ENCODE measurements at regions not wholly inside any gene's neighbourhood (a gene's known extent, or its start where the extent isn't known, plus 50 kb on each side); places are given as distances from the start of the nearest gene placed in this dataset.

DNA sequence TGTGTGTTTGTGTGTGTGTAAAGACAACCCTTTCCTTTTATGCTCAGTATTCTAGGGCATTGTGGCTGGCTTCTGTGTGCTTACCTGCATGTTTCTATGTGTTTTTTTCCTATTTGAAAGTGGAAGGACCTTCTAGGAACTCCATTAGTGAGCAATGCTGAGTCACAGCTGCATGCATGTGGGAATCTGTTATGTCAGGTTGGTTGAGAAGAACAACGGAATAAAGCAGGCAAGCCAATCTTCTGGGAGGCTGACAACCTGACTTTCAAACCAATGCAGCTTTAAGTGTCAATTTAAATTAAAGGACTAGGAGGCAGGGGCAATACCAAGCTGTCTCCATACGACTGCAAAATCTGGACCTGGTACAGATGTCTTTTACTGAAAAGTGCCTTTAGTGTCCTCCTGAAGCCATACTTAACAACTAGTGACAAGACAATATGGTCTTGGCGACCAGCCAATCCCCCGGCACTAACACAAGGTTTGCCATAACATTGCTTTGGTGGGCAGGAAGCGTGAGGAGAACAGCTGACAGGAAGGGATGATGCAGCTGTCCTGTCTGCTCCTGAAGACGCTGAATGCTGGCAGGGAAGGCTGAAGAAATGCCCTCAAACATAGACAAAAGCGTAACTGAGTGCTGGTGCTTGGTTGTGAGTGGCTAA lies 514.7 kb upstream of the CDH7 start (continued):
- TF ChIP-seq ZNF234 (CRISPR knock-in tag; conservative IDR thresholded peaks at IDR 0.05) (no peak), ISL2 (CRISPR knock-in tag; IDR thresholded peaks at IDR 0.05) (no peak), ISX (CRISPR knock-in tag; conservative IDR thresholded peaks at IDR 0.05) (no peak)

DNA sequence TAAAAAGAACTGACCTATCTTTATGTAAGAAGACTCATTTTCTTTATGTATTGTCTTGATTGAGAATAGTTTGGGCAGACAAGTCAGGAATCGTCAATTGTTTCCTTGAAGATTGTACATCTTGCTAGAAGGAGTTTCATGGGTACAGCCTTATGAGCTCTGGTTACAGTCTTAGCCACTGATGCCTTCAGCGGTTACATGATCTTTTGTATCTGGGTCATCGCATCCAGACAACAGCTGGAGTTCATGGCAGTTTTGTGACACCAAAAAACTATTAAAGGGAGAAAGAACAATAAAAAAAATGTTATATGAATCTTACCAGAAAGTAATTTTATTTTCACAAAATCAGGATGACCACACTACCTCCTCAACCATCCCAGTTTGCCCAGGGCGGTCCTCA lies 520.5 kb upstream of the CDH7 start:
- no peak overlapping the region for H2AFZ ChIP-seq (ENCODE audit: low read length)
- WGBS (ENCODE audit: low lambda C conversion rate) = 34% methylated on average over 4 of the region's 4 CpGs
- no peak overlapping the region for H3K4me3 ChIP-seq (replicated peaks in 1 of 3; ENCODE audit: insufficient read depth in 1 of 3, low read depth in 2 of 3, low read length in 3 of 3)

More for the DNA sequence above, 520.5 kb upstream of the CDH7 start:
- ATAC-seq (no peak), DNase-seq (ENCODE audit: low spot score) (no peak), FAIRE-seq (no peak)
- H3K9ac ChIP-seq (ENCODE audit: insufficient read depth, low read depth, low read length) = no peak overlapping the region
- intact Hi-C loops (cut with micrococcal nuclease; ENCODE audit: unreplicated experiment) (no loop called here), in situ Hi-C loops (cut with HindIII; ENCODE audit: extremely low pct_ligation_motif_present, low pct_unique_long_range_greater_than_20kb) (no loop called here)
- H3K9me3 ChIP-seq (ENCODE audit: low read length) = no peaks in the 10 kb centered on the region
- POLR2A ChIA-PET = no interaction called here
- CTCF ChIA-PET (ENCODE audit: low intra/inter-chr PET ratio, low total read pairs) = no interaction called here
- no peaks in the 10 kb centered on the region for H3K4me1 ChIP-seq (ENCODE audit: insufficient read depth, low read length)
- BruUV-seq (replicated peaks) = no TSS peak
- no peaks in the 10 kb centered on the region for H3K27me3 ChIP-seq (ENCODE audit: control insufficient read depth in 1 of 2, insufficient read depth in 2 of 2, low read length in 2 of 2)
- H3K4me2 ChIP-seq (ENCODE audit: low read depth, low read length) = no peak overlapping the region
- no peaks in the 10 kb centered on the region for H3K79me2 ChIP-seq (ENCODE audit: insufficient read depth, low read length)
- TF ChIP-seq, protein P1, sequence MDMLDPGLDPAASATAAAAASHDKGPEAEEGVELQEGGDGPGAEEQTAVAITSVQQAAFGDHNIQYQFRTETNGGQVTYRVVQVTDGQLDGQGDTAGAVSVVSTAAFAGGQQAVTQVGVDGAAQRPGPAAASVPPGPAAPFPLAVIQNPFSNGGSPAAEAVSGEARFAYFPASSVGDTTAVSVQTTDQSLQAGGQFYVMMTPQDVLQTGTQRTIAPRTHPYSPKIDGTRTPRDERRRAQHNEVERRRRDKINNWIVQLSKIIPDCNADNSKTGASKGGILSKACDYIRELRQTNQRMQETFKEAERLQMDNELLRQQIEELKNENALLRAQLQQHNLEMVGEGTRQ (IDR thresholded peaks at IDR 0.05; ENCODE audit: low read depth, low read length) = no peak
- TF ChIP-seq, protein P1 (CRISPR knock-in tag; IDR thresholded peaks at IDR 0.05; ENCODE audit: borderline replicate concordance) = no peak
- TF ChIP-seq NFKB2 (CRISPR knock-in tag; IDR thresholded peaks at IDR 0.05; ENCODE audit: borderline replicate concordance) (no peak), ZNF616 (CRISPR knock-in tag; IDR thresholded peaks at IDR 0.05; ENCODE audit: low read depth) (no peak), ZNF33A (CRISPR knock-in tag; IDR thresholded peaks at IDR 0.05; ENCODE audit: borderline replicate concordance) (no peak), CHCHD3 (CRISPR knock-in tag; IDR thresholded peaks at IDR 0.05) (no peak), BHLHE40 (IDR thresholded peaks at IDR 0.05; ENCODE audit: low read length) (no peak)
- TF ChIP-seq, protein P2, sequence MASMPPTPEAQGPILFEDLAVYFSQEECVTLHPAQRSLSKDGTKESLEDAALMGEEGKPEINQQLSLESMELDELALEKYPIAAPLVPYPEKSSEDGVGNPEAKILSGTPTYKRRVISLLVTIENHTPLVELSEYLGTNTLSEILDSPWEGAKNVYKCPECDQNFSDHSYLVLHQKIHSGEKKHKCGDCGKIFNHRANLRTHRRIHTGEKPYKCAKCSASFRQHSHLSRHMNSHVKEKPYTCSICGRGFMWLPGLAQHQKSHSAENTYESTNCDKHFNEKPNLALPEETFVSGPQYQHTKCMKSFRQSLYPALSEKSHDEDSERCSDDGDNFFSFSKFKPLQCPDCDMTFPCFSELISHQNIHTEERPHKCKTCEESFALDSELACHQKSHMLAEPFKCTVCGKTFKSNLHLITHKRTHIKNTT (CRISPR knock-in tag; IDR thresholded peaks at IDR 0.05) = no peak
- TF ChIP-seq, protein P3, sequence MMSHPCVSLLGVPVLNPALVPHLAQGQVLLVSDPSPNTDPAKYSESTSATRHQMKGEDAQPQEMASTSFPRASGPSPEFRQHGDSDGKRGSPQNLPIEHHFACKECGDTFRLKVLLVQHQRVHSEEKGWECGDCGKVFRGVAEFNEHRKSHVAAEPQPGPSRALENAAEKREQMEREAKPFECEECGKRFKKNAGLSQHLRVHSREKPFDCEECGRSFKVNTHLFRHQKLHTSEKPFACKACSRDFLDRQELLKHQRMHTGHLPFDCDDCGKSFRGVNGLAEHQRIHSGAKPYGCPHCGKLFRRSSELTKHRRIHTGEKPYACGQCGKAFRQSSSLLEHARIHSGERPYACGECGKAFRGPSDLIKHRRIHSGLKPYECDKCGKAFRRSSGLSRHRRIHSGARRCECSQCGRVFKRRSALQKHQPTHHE (CRISPR knock-in tag; IDR thresholded peaks at IDR 0.05; ENCODE audit: borderline replicate concordance) = no peak
- no peaks in the 10 kb centered on the region for H3K36me3 ChIP-seq (replicated peaks in 1 of 2; ENCODE audit: control insufficient read depth in 1 of 2, insufficient read depth in 2 of 2, low read length in 2 of 2)
- H3K27ac ChIP-seq (ENCODE audit: extremely low read length, insufficient read depth, low read length) = no peak overlapping the region
- H4K20me1 ChIP-seq (ENCODE audit: insufficient read depth, low read length) = no peaks in the 10 kb centered on the region
